ENCODE measurements at regions not wholly inside any gene's neighbourhood (a gene's known extent, or its start where the extent isn't known, plus 50 kb on each side); places are given as distances from the start of the nearest gene placed in this dataset.
"Not testable (repeated sequence)": the region's sequence is repeated elsewhere in the genome, so short reads cannot be mapped to it uniquely, and the experiment has no call there.

- not testable (repeated sequence) for TF ChIP-seq POLR2A, POLR2AphosphoS5, CTCF (IDR thresholded peaks at IDR 0.05)
Observed at GRCh38 chr6:154639196-154639595, 94.0 kb upstream of the SCAF8 start.
